Nephron progenitor cell (in vitro differentiated cells): ENCODE measurements at regions not wholly inside any gene's neighbourhood (a gene's known extent, or its start where the extent isn't known, plus 50 kb on each side); places are given as distances from the start of the nearest gene placed in this dataset.

Experiments used
- DNase-seq: peaks from one replicate; pipeline ENCODE4 v3.0.0; 2021
- H3K27ac Mint-ChIP-seq: 2 replicates; pipeline ENCODE4 v1.8.0; 2021; ENCODE audit warnings: mild to moderate bottlenecking, moderate library complexity, mixed read lengths
- H3K27me3 Mint-ChIP-seq: 2 replicates; pipeline ENCODE4 v1.8.0; 2021; ENCODE audit warnings: mild to moderate bottlenecking, low read depth, mixed read lengths; ENCODE audit not compliant: poor library complexity
- H3K36me3 Mint-ChIP-seq: 2 replicates; pipeline ENCODE4 v1.8.0; 2021; ENCODE audit warnings: low read depth, mixed read lengths
- H3K4me1 Mint-ChIP-seq: 2 replicates; pipeline ENCODE4 v1.8.0; 2021; ENCODE audit warnings: mixed read lengths
- H3K4me3 Mint-ChIP-seq: 2 replicates; pipeline ENCODE4 v1.8.0; 2021; ENCODE audit warnings: mild to moderate bottlenecking, moderate library complexity, mixed read lengths
- H3K9me3 Mint-ChIP-seq: 2 replicates; pipeline ENCODE4 v1.8.0; 2021; ENCODE audit warnings: mild to moderate bottlenecking, moderate library complexity, mixed read lengths
- TF ChIP-seq, protein P1 (sequence below): fragments of 200-600 bp; sonication (generic); IDR thresholded peaks from 2 replicates; pipeline ENCODE4 v1.5.0; 2021; ENCODE audit warnings: antibody characterized with exemption

DNA sequence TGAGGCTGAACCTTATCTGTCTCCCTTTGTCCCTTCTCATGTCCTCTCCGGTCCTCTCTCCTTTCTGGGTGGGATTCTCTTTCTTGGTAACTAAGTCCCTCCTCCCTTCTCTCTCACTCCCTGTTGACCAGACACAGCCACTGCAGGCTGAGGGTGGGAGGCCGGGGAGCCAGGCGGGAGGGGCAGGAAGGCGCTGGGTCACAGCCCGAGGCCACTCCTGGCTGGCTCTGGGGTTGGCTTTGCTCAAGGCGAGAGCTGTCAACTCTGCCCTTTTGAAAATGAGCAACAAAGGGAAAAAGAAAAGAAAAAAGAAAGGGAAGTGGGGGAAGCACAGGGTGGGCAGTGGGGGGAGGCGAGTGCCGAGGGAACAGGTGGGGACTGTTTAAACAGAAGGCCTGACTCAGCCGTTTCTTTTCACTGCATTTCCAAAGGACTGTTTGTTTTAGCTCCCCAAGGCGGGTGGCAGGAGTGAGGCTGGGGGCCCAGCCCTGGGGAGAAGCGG is 70.5 kb upstream of the IGFBP5 start:
- Mint-ChIP-seq H3K9me3 (peaks cover 2% of the 10 kb centered on the region), H3K4me3 (peak overlapping the region; percentile 37), H3K27ac (peak overlapping the region; percentile 74), H3K27me3 (peaks cover 3% of the 10 kb centered on the region), H3K4me1 (peaks cover 32% of the 10 kb centered on the region), H3K36me3 (no peaks in the 10 kb centered on the region)
- TF ChIP-seq, protein P1, sequence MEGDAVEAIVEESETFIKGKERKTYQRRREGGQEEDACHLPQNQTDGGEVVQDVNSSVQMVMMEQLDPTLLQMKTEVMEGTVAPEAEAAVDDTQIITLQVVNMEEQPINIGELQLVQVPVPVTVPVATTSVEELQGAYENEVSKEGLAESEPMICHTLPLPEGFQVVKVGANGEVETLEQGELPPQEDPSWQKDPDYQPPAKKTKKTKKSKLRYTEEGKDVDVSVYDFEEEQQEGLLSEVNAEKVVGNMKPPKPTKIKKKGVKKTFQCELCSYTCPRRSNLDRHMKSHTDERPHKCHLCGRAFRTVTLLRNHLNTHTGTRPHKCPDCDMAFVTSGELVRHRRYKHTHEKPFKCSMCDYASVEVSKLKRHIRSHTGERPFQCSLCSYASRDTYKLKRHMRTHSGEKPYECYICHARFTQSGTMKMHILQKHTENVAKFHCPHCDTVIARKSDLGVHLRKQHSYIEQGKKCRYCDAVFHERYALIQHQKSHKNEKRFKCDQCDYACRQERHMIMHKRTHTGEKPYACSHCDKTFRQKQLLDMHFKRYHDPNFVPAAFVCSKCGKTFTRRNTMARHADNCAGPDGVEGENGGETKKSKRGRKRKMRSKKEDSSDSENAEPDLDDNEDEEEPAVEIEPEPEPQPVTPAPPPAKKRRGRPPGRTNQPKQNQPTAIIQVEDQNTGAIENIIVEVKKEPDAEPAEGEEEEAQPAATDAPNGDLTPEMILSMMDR, result no peak
- DNase-seq, result peak; percentile 69

DNA sequence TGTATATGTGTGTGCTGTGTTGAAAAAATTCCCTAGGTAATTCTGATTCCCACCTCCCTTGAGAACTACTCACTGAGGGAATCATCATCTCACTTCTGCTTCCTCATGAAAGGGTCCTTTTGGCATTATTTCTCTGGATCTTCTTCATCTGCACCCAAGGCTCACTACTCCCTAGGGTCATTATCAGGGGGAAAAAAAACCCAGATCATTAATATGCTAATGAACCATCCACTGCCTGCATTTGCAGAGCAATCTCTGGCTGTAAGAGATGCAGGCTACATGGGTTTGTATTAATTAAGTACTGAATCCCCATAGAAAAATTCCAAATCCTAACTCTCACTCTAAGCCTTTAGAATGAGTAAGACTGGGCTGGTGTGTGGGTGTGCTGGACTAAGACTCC is 68.0 kb upstream of the IGFBP5 start:
- Mint-ChIP-seq H3K4me3 (no peak overlapping the region), H3K4me1 (peaks cover 33% of the 10 kb centered on the region), H3K36me3 (no peaks in the 10 kb centered on the region), H3K9me3 (no peaks in the 10 kb centered on the region), H3K27me3 (peaks cover 3% of the 10 kb centered on the region), H3K27ac (no peak overlapping the region)
- DNase-seq, result no peak
- TF ChIP-seq, protein P1, result no peak

DNA sequence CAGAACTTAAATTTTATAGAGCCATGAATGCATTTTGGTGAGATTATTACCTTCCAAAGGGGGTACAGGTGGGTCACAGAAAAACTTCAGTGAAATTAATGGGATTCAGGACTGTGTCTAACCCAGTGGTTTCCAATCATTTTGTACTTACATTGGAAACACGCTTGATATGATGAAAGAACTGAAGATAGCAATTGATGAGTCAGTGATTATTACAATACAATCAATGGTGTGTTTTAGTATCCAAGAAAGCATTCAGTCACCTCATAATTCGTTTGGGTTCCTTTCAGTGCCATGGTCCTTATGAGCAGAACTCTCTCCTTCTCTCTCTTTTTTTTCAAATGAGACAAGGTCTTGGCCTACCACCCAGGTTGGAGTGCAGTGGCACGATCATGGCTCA is 66.5 kb upstream of the IGFBP5 start:
- H3K4me3 Mint-ChIP-seq, result no peak overlapping the region
- H3K27me3 Mint-ChIP-seq, result peaks cover 3% of the 10 kb centered on the region
- DNase-seq, result no peak
- TF ChIP-seq, protein P1, result no peak
- no peaks in the 10 kb centered on the region for H3K9me3 Mint-ChIP-seq
- no peaks in the 10 kb centered on the region for H3K36me3 Mint-ChIP-seq
- H3K4me1 Mint-ChIP-seq, result peaks cover 43% of the 10 kb centered on the region
- H3K27ac Mint-ChIP-seq, result no peak overlapping the region

DNA sequence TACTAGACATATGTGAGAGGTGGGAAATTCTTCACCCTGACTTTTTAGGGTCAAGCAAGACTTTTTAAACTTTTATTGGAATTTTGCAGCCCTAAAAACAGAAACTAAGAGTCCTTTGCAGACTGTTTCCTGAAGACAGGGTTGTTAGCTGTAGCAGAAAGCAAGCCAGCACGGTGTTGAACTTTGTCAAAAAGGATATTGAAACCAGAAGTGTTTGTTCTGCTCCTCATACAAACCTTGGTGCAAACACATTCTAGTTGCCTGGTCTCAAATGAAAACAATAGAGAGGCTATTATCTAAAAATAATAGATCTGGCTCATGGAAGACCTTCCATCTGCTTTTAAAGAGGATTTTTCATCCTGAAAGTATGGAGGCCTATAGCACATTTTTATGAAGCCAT is 65.8 kb upstream of the IGFBP5 start:
- Mint-ChIP-seq H3K36me3 (no peaks in the 10 kb centered on the region), H3K4me1 (peaks cover 43% of the 10 kb centered on the region), H3K27me3 (peaks cover 3% of the 10 kb centered on the region), H3K9me3 (no peaks in the 10 kb centered on the region), H3K4me3 (no peak overlapping the region), H3K27ac (no peak overlapping the region)
- DNase-seq, result no peak
- TF ChIP-seq, protein P1, result no peak

DNA sequence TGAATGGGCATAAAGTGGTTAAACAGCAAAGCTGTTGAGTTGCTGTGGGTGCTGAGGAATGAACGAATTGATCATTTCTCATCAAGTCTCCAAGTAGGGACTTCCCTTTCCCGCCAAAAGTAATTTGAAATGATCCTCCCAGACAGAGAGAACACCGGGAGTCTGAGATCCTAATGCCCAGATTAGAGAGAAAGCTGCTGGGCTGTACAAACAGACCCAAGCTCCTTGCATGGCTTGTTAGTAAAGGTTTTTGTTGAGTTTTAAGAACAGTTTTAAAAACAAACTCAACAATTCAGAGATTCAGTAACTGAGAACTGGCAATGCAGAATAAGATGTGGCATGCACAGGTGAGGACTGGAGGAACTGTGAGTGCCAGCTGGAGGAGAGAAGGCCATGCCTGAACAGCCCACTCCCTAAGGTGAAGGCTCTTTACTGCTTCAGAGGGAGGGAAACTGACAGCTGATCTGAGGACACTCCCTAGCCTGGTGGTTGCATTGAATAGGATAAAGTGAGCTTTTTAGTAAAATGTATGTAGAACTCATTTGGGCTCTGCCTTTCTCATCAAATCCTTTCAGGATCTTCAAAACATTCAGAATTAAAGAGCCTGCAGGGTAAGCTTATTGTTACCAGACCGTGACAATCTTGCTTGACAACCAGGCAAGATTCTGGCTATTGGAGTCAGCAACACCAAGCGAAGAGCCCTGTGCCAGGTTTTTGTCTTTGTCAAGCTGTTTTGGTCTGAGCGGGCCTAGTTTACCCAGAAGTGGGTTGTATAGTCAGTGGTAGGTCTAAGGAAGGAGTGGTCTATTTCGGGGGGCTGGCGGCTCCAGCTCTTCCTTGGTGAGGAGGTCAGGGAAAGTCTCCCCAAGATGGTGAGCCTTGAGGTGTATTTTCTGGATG is 63.2 kb upstream of the IGFBP5 start:
- Mint-ChIP-seq H3K27ac (peak overlapping the region; percentile 25), H3K36me3 (no peaks in the 10 kb centered on the region), H3K27me3 (peaks cover 3% of the 10 kb centered on the region), H3K9me3 (no peaks in the 10 kb centered on the region), H3K4me1 (peaks cover 44% of the 10 kb centered on the region), H3K4me3 (no peak overlapping the region)
- TF ChIP-seq, protein P1, result no peak
- no peak for DNase-seq

DNA sequence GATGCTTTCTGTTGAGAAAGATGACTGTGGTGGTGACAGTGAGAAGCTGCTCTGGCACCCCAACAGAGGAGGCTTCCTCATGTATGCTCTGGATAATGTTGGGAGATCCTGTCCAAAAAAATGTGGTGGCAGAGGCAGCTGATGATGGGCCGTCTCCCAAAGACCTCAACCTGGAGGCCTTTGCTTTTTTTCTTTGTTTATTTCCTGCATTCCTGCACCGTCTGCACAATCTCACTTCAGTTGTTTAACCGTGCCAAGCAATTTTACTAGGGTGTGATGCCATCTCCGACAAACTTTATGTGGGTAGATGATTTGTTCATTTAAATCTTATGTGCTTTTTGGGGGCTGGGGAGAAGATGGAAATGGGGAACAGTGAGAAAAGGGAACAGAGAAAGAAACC is 62.2 kb upstream of the IGFBP5 start:
- Mint-ChIP-seq H3K4me1 (peaks cover 44% of the 10 kb centered on the region), H3K27ac (no peak overlapping the region), H3K4me3 (no peak overlapping the region), H3K36me3 (no peaks in the 10 kb centered on the region), H3K9me3 (no peaks in the 10 kb centered on the region), H3K27me3 (peaks cover 6% of the 10 kb centered on the region)
- DNase-seq, result no peak
- TF ChIP-seq, protein P1, result no peak
